ENCODE measurements at regions not wholly inside any gene's neighbourhood (a gene's known extent, or its start where the extent isn't known, plus 50 kb on each side); places are given as distances from the start of the nearest gene placed in this dataset.

DNA sequence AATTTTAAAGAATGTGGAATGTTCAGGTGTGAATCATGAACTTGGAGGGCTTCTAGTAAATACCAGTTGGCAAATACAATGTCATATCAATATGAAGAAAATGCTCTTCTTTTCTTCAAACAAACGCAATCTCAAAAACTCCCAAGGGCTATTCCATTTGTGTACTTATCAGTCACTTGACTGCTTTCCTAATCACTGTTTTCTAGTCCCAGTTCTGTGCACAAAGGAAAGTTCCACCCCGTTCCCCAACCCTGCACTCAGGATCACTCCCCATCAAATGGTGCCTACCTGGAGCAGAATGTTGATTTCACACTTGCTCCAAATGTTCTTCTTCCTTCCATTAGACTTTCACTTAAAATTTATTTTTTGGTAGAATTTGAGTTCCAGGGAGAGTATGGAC is 92.6 kb upstream of the RFC3 start:
- Histone ChIP-seq H3K4me2 (ENCODE audit: control insufficient read depth, insufficient read depth) (no peak overlapping the region), H3K79me2 (ENCODE audit: control insufficient read depth, insufficient read depth, low read length) (no peaks in the 10 kb centered on the region), H3K36me3 (ENCODE audit: control insufficient read depth in 2 of 2, insufficient read depth in 2 of 2, low read length in 1 of 2) (no peaks in the 10 kb centered on the region), H3K27me3 (replicated peaks in 1 of 2; ENCODE audit: control insufficient read depth in 2 of 2, insufficient read depth in 2 of 2, low read length in 1 of 2) (no peaks in the 10 kb centered on the region), H4K20me1 (ENCODE audit: control insufficient read depth, insufficient read depth) (no peaks in the 10 kb centered on the region), H3K9me3 (replicated peaks; ENCODE audit: control insufficient read depth, insufficient read depth, low read length) (no peaks in the 10 kb centered on the region; the same call in 1 of the 3 replicates), H2AFZ (ENCODE audit: control insufficient read depth, low read depth, low read length) (no peak overlapping the region), H3K9ac (ENCODE audit: control insufficient read depth, insufficient read depth, low read length) (no peak overlapping the region), H3K27ac (ENCODE audit: control insufficient read depth, insufficient read depth) (no peak overlapping the region), H3K4me3 (no peak overlapping the region), H3K4me1 (ENCODE audit: control insufficient read depth, insufficient read depth, low read length) (peaks cover 55% of the 10 kb centered on the region)
- ChIA-PET RAD21 (ENCODE audit: unreplicated experiment) (interaction anchor here (1.1 to 6.4 kb wide), 8 partner anchors 16 to 497 kb away, joined by 3 to 132 read pairs (median 8); no protein-coding TSS in a partner anchor), POLR2A (interaction anchor here (1.2 to 3.9 kb wide), 2 partner anchors 46 to 181 kb away, joined by 5 to 20 read pairs; no protein-coding TSS in a partner anchor), SMC1A (ENCODE audit: uncharacterized antibody, unreplicated experiment) (interaction anchor here (1.1 to 5.7 kb wide), 20 partner anchors 13 to 1136 kb away, joined by 3 to 134 read pairs (median 7); no protein-coding TSS in a partner anchor), CTCF (interaction anchor here (0.7 to 5.7 kb wide), 18 partner anchors 8 to 1348 kb away, joined by 3 to 93 read pairs (median 6); no protein-coding TSS in a partner anchor)
- no TSS peak for BruUV-seq (replicated peaks)
- intact Hi-C loops (cut with micrococcal nuclease; ENCODE audit: unreplicated experiment), result loop anchor here (5.0 to 10.0 kb wide), 3 partner anchors 62 to 349 kb away; no protein-coding TSS in a partner anchor
- FAIRE-seq (no peak), ATAC-seq (no peak), DNase-seq (ENCODE audit: low read depth, low spot score) (no peak)
- TF ChIP-seq HDAC2 (IDR thresholded peaks at IDR 0.05) (no peak), FOXK2 (IDR thresholded peaks at IDR 0.05) (no peak), ETV6 (conservative IDR thresholded peaks at IDR 0.05 in 1 of 2, IDR thresholded peaks at IDR 0.05 in 1 of 2; ENCODE audit: borderline replicate concordance in 1 of 2, low read depth in 1 of 2) (no peak), POU2F2 (IDR thresholded peaks at IDR 0.05; ENCODE audit: borderline replicate concordance, low read depth, low read length) (no peak)
- TF ChIP-seq, protein P1, sequence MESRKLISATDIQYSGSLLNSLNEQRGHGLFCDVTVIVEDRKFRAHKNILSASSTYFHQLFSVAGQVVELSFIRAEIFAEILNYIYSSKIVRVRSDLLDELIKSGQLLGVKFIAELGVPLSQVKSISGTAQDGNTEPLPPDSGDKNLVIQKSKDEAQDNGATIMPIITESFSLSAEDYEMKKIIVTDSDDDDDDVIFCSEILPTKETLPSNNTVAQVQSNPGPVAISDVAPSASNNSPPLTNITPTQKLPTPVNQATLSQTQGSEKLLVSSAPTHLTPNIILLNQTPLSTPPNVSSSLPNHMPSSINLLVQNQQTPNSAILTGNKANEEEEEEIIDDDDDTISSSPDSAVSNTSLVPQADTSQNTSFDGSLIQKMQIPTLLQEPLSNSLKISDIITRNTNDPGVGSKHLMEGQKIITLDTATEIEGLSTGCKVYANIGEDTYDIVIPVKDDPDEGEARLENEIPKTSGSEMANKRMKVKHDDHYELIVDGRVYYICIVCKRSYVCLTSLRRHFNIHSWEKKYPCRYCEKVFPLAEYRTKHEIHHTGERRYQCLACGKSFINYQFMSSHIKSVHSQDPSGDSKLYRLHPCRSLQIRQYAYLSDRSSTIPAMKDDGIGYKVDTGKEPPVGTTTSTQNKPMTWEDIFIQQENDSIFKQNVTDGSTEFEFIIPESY (IDR thresholded peaks at IDR 0.05), result no peak
- 62% methylated on average over 2 of the region's 2 CpGs for WGBS (ENCODE audit: insufficient coverage, insufficient replicate concordance, low lambda C conversion rate, missing lambda C conversion rate)
- in situ Hi-C loops (cut with MboI), result no loop called here

Data from GM12878 (cell line).